ENCODE measurements at regions not wholly inside any gene's neighbourhood (a gene's known extent, or its start where the extent isn't known, plus 50 kb on each side); places are given as distances from the start of the nearest gene placed in this dataset.

DNA sequence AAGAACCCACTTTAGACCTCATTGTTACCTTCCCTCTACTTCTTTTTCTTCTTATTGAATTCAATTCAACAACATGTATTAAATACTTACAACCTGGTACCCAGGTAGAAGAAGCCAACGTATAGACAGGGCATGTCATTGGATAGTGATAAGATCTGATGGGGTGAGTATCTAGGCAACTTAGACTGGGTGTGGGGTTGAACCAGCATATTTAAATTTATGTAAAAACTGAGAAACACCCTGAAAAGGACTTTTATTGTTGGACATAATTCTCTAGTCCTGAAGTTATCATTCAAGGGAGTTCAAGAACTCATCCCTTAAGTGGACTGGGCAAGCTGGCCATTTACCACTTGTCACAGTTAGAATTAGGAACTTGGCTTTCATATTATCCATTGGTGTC is 139.2 kb downstream of the ZIC5 start:
- TF ChIP-seq, protein P1, sequence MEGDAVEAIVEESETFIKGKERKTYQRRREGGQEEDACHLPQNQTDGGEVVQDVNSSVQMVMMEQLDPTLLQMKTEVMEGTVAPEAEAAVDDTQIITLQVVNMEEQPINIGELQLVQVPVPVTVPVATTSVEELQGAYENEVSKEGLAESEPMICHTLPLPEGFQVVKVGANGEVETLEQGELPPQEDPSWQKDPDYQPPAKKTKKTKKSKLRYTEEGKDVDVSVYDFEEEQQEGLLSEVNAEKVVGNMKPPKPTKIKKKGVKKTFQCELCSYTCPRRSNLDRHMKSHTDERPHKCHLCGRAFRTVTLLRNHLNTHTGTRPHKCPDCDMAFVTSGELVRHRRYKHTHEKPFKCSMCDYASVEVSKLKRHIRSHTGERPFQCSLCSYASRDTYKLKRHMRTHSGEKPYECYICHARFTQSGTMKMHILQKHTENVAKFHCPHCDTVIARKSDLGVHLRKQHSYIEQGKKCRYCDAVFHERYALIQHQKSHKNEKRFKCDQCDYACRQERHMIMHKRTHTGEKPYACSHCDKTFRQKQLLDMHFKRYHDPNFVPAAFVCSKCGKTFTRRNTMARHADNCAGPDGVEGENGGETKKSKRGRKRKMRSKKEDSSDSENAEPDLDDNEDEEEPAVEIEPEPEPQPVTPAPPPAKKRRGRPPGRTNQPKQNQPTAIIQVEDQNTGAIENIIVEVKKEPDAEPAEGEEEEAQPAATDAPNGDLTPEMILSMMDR (conservative IDR thresholded peaks at IDR 0.05), result no peak
- no peak for TF ChIP-seq ZFX (IDR thresholded peaks at IDR 0.05)

Measured in C4-2B (cell line).